Stomach (tissue), 8 donors: ENCODE measurements at regions not wholly inside any gene's neighbourhood (a gene's known extent, or its start where the extent isn't known, plus 50 kb on each side); places are given as distances from the start of the nearest gene placed in this dataset.

Experiments
- DNase-seq, 2 donors: peaks; one replicate each; pipeline versions ENCODE4 v3.0.0 to v3.0.0-alpha.2; 2013 to 2019
- H3K27ac ChIP-seq, 5 donors: fragments of 200-600 bp in 4 of 5; sonication (generic) in 4 of 5; one replicate each; pipeline ENCODE4 v1.5.1; 2013 to 2019; ENCODE audit warnings: mild to moderate bottlenecking in 1 of 5, moderate library complexity in 1 of 5
- H3K27me3 ChIP-seq, 3 donors: fragments of 200-600 bp; sonication (generic); one replicate each; pipeline ENCODE4 v1.5.1; 2017 to 2019; ENCODE audit warnings: mixed run types in 1 of 3
- H3K36me3 ChIP-seq, 4 donors: fragments of 200-600 bp; sonication (generic); 1 replicate in 3 of 4; 2 replicates in 1 of 4; pipeline ENCODE4 v1.5.1; 2016 to 2019
- H3K4me1 ChIP-seq, 4 donors: fragments of 200-600 bp; sonication (generic); one replicate each; pipeline ENCODE4 v1.5.1; 2016 to 2019
- H3K4me3 ChIP-seq, 4 donors: fragments of 200-600 bp; sonication (generic) in 3 of 4; one replicate each; pipeline ENCODE4 v1.5.1; 2016 to 2019; ENCODE audit warnings: mild to moderate bottlenecking in 1 of 4
- H3K9me3 ChIP-seq, 4 donors: fragments of 200-600 bp; sonication (generic); one replicate each; pipeline ENCODE4 v1.5.1; 2016 to 2019
- CTCF ChIP-seq, 7 experiments: fragments of 450-650 bp in 4 of 7; fragments of 200-600 bp in 3 of 7; sonication (generic) in 3 of 7; IDR thresholded peaks; one replicate each; pipeline ENCODE4 v1.5.1; 2016 to 2019; ENCODE audit warnings: antibody characterized with exemption in 7 of 7, control low read depth in 2 of 7, mild to moderate bottlenecking in 1 of 7
- EP300 ChIP-seq: sonication (generic); formaldehyde crosslinking; IDR thresholded peaks from one replicate; pipeline ENCODE4 v1.6.1; 2017; ENCODE audit warnings: antibody characterized with exemption
- POLR2A ChIP-seq, 4 donors: fragments of 450-650 bp; IDR thresholded peaks; one replicate each; pipeline ENCODE4 v1.6.1; 2016; ENCODE audit warnings: antibody characterized with exemption in 4 of 4, control low read depth in 2 of 4, mild to moderate bottlenecking in 1 of 4, moderate library complexity in 1 of 4
- POLR2AphosphoS5 ChIP-seq, 3 donors: sonication (generic); formaldehyde crosslinking; IDR thresholded peaks; one replicate each; pipeline ENCODE4 v1.6.1; 2016; ENCODE audit warnings: antibody characterized with exemption in 3 of 3
- WGBS, 5 donors: extraction: QIAGEN DNeasy Blood & Tissue Kit in 3 of 5; methylation state at CpG; one replicate each; pipeline versions ENCODE4 v1.1.5 to v1.1.7; 2013 to 2018; 5-methylcytosine and 5-hydroxymethylcytosine counted together
- intact Hi-C: fragments of 100-400 bp; cut with DNase I; formaldehyde crosslinking; loops from one replicate; pipeline ENCODE4 v1.15.1; 2023; ENCODE audit warnings: low total_unique reads
- donor health status: healthy with polysubstance abuse.
- donor health status: Bipolar disorder and iron deficiency.
- donor health status: healthy.

GRCh38 chr11:80584661-80585060 is 1143.8 kb upstream of the TENM4 start:
- TF ChIP-seq CTCF (IDR thresholded peaks at IDR 0.05) (no peak), POLR2AphosphoS5 (IDR thresholded peaks at IDR 0.05) (no peak), POLR2A (IDR thresholded peaks at IDR 0.05) (no peak), EP300 (no peak)
- 81 to 95% (median 89%) methylated on average over 3 of the region's 3 CpGs for WGBS, 5 donors
- DNase-seq = no peak
- Histone ChIP-seq H3K36me3 (no peaks in the 10 kb centered on the region), H3K9me3 (no peaks in the 10 kb centered on the region), H3K4me1 (no peaks in the 10 kb centered on the region), H3K27me3 (no peaks in the 10 kb centered on the region), H3K27ac (no peak overlapping the region), H3K4me3 (no peak overlapping the region)
- intact Hi-C loops = no loop called here

- 86 to 95% (median 94%) methylated on average over 2 of the region's 2 CpGs for WGBS, 5 donors
- TF ChIP-seq EP300 (no peak), CTCF (IDR thresholded peaks at IDR 0.05) (no peak), POLR2AphosphoS5 (IDR thresholded peaks at IDR 0.05) (no peak), POLR2A (IDR thresholded peaks at IDR 0.05) (no peak)
- intact Hi-C loops = no loop called here
Observed at GRCh38 chr11:80569832-80570231, 1129.0 kb upstream of the TENM4 start.

GRCh38 chr11:80565231-80565630 is 1124.4 kb upstream of the TENM4 start:
- no peaks in the 10 kb centered on the region for H3K27me3 ChIP-seq
- no peaks in the 10 kb centered on the region for H3K9me3 ChIP-seq
- TF ChIP-seq CTCF (IDR thresholded peaks at IDR 0.05) = no peak
- no peak for TF ChIP-seq POLR2AphosphoS5 (IDR thresholded peaks at IDR 0.05)
- TF ChIP-seq POLR2A (IDR thresholded peaks at IDR 0.05) = no peak
- no peak for TF ChIP-seq EP300
- no peak for DNase-seq
- WGBS, 5 donors = 68 to 80% (median 78%) methylated on average over 5 of the region's 5 CpGs
- H3K36me3 ChIP-seq = no peaks in the 10 kb centered on the region
- no peak overlapping the region for H3K4me3 ChIP-seq
- H3K4me1 ChIP-seq = no peaks in the 10 kb centered on the region
- intact Hi-C loops = no loop called here
- H3K27ac ChIP-seq = no peak overlapping the region

More at GRCh38 chr11:80569832-80570231, 1129.0 kb upstream of the TENM4 start:
- no peaks in the 10 kb centered on the region for H3K4me1 ChIP-seq
- no peak overlapping the region for H3K27ac ChIP-seq
- peaks cover 0 to 17% (median 11%) of the 10 kb centered on the region in 4 donors for H3K9me3 ChIP-seq
- no peaks in the 10 kb centered on the region for H3K27me3 ChIP-seq
- no peak overlapping the region for H3K4me3 ChIP-seq
- no peak for DNase-seq
- H3K36me3 ChIP-seq = no peaks in the 10 kb centered on the region

- H3K9me3 ChIP-seq = no peaks in the 10 kb centered on the region
- no peaks in the 10 kb centered on the region for H3K36me3 ChIP-seq
- intact Hi-C loops = no loop called here
- no peak overlapping the region for H3K4me3 ChIP-seq
- no peaks in the 10 kb centered on the region for H3K4me1 ChIP-seq
- DNase-seq = no peak
- no peaks in the 10 kb centered on the region for H3K27me3 ChIP-seq
- no peak overlapping the region for H3K27ac ChIP-seq
- WGBS, 5 donors = 50 to 66% (median 54%) methylated on average over 4 of the region's 4 CpGs
- TF ChIP-seq POLR2AphosphoS5 (IDR thresholded peaks at IDR 0.05) (no peak), POLR2A (IDR thresholded peaks at IDR 0.05) (no peak), CTCF (IDR thresholded peaks at IDR 0.05) (no peak), EP300 (no peak)
Observed at GRCh38 chr11:80562523-80563125, 1121.8 kb upstream of the TENM4 start.
